HepG2 (cell line): ENCODE measurements at regions not wholly inside any gene's neighbourhood (a gene's known extent, or its start where the extent isn't known, plus 50 kb on each side); places are given as distances from the start of the nearest gene placed in this dataset.

Source experiments
- ATAC-seq: fragments of 200-7000 bp; cut with Tn5 transposase; 3 replicates; pipeline ENCODE4 v1.9.1; 2020; ENCODE audit warnings: mild to moderate bottlenecking, moderate library complexity
- BruUV-seq: library from RNA; stranded (reverse); fragments of 400-500 nt; replicated peaks from 2 replicates; lab custom pipeline; 2021; lab: Mats Ljungman, UMichigan
- CTCF ChIA-PET: fragments of 300-600 bp; formaldehyde crosslinking; extraction: SDS; loops from one replicate; lab custom pipeline; 2021; ENCODE audit warnings: low total read pairs, inconsistent platforms, low intra/inter-chr PET ratio; lab: Yijun Ruan, JAX
- POLR2A ChIA-PET: fragments of 350-600 bp; sonication (Branson Sonifier 250); formaldehyde crosslinking; loops from one replicate; lab custom pipeline; 2020; ENCODE audit warnings: antibody characterized with exemption, inconsistent platforms; lab: Yijun Ruan, JAX
- DNase-seq: peaks from one replicate; pipeline ENCODE4 v3.0.0-alpha.2; 2015; ENCODE audit warnings: low spot score
- FAIRE-seq: peaks from 3 replicates; lab custom pipeline; 2011; peaks lifted over from hg19 to GRCh38; lab: Jason Lieb, UNC
- H2AFZ ChIP-seq: one replicate; pipeline ENCODE4 v1.6.1; 2011; ENCODE audit warnings: low read length, inconsistent platforms
- H3K27ac ChIP-seq: fragments of 300-600 bp; 3 replicates; pipeline ENCODE4 v1.8.0; 2011; ENCODE audit warnings: mixed run types, mild to moderate bottlenecking, mixed read lengths, low read length, inconsistent platforms; ENCODE audit not compliant: insufficient read depth; ENCODE audit errors: extremely low read length
- H3K27me3 ChIP-seq, 2 experiments: fragments of 200-600 bp in 1 of 2; 2 replicates in 1 of 2; 3 replicates in 1 of 2; pipeline versions ENCODE4 v1.6.0 to v1.8.0; 2011; ENCODE audit warnings: low read length in 2 of 2, mild to moderate bottlenecking in 2 of 2, moderate library complexity in 2 of 2, inconsistent platforms in 1 of 2; ENCODE audit not compliant: insufficient read depth in 2 of 2, control insufficient read depth in 1 of 2
- H3K36me3 ChIP-seq, 2 experiments: fragments of 200-600 bp in 1 of 2; replicated peaks in 1 of 2; 2 replicates in 1 of 2; 3 replicates in 1 of 2; pipeline versions ENCODE4 v1.5.1 to v1.8.0; 2011; ENCODE audit warnings: low read length in 2 of 2, inconsistent platforms in 1 of 2; ENCODE audit not compliant: insufficient read depth in 2 of 2, control insufficient read depth in 1 of 2
- H3K4me1 ChIP-seq: 2 replicates; pipeline ENCODE4 v1.5.1; 2012; ENCODE audit warnings: low read length, inconsistent platforms; ENCODE audit not compliant: insufficient read depth
- H3K4me2 ChIP-seq: 2 replicates; pipeline ENCODE4 v1.6.0; 2011; ENCODE audit warnings: low read depth, low read length, inconsistent platforms
- H3K4me3 ChIP-seq, 3 experiments: fragments of 200-600 bp in 1 of 3; sonication (generic), shearing (Covaris generic) in 1 of 3; replicated peaks in 1 of 3; 2 replicates each; pipeline ENCODE4 v1.5.1; 2011 to 2016; ENCODE audit warnings: low read length in 3 of 3, inconsistent platforms in 2 of 3, low read depth in 2 of 3, mild to moderate bottlenecking in 2 of 3, control low read depth in 1 of 3, mixed read lengths in 1 of 3; ENCODE audit not compliant: insufficient read depth in 1 of 3
- H3K79me2 ChIP-seq: one replicate; pipeline ENCODE4 v1.6.1; 2011; ENCODE audit warnings: low read length, inconsistent platforms; ENCODE audit not compliant: insufficient read depth
- H3K9ac ChIP-seq: 2 replicates; pipeline ENCODE4 v1.6.0; 2011; ENCODE audit warnings: mild to moderate bottlenecking, low read depth, low read length, inconsistent platforms; ENCODE audit not compliant: insufficient read depth
- H3K9me3 ChIP-seq: 2 replicates; pipeline ENCODE4 v1.5.1; 2012; ENCODE audit warnings: mild to moderate bottlenecking, low read length
- H4K20me1 ChIP-seq: 2 replicates; pipeline ENCODE4 v1.6.0; 2011; ENCODE audit warnings: inconsistent platforms, mild to moderate bottlenecking, low read length, moderate library complexity; ENCODE audit not compliant: insufficient read depth
- ARID2 ChIP-seq: sonication (generic); formaldehyde crosslinking; IDR thresholded peaks from 2 replicates; pipeline ENCODE4 v1.8.1; 2022; ENCODE audit warnings: mild to moderate bottlenecking, missing genetic modification reagents, borderline replicate concordance
- CTCF ChIP-seq: sonication (generic); formaldehyde crosslinking; IDR thresholded peaks from 2 replicates; pipeline ENCODE4 v1.5.0; 2020; ENCODE audit warnings: mild to moderate bottlenecking, missing genetic modification reagents, moderate library complexity
- HOXA5 ChIP-seq: sonication (generic); formaldehyde crosslinking; IDR thresholded peaks from 2 replicates; pipeline ENCODE4 v1.4.0; 2020; ENCODE audit warnings: missing genetic modification reagents
- MAFF ChIP-seq: IDR thresholded peaks from 2 replicates; pipeline ENCODE4 v1.6.1; 2011; ENCODE audit warnings: low read depth, low read length, improper control_type of control experiment
- MEF2D ChIP-seq: sonication (generic); formaldehyde crosslinking; IDR thresholded peaks from 2 replicates; pipeline ENCODE4 v1.5.1; 2020; ENCODE audit warnings: mild to moderate bottlenecking, missing genetic modification reagents
- NFYC ChIP-seq: IDR thresholded peaks from 2 replicates; pipeline ENCODE4 v1.6.1; 2016; ENCODE audit warnings: missing genetic modification reagents, missing compliant biosample characterization
- NPAS2 ChIP-seq: sonication (generic); formaldehyde crosslinking; IDR thresholded peaks from 2 replicates; pipeline ENCODE4 v1.8.0; 2022; ENCODE audit warnings: mild to moderate bottlenecking, missing genetic modification reagents, borderline replicate concordance
- RAD21 ChIP-seq: fragments of 450-650 bp; formaldehyde crosslinking; IDR thresholded peaks from 2 replicates; pipeline ENCODE4 v1.5.0; 2020; ENCODE audit warnings: mild to moderate bottlenecking
- SMC3 ChIP-seq: IDR thresholded peaks from 2 replicates; pipeline ENCODE4 v1.6.1; 2011; ENCODE audit warnings: low read length, improper control_type of control experiment
- STAG1 ChIP-seq: sonication (generic); formaldehyde crosslinking; IDR thresholded peaks from 2 replicates; pipeline ENCODE4 v1.4.0; 2020; ENCODE audit warnings: missing genetic modification reagents
- ZFP36L1 ChIP-seq: sonication (generic); formaldehyde crosslinking; IDR thresholded peaks from 2 replicates; pipeline ENCODE4 v1.8.0; 2022; ENCODE audit warnings: mild to moderate bottlenecking, missing genetic modification reagents, moderate library complexity
- ZFP82 ChIP-seq: sonication (generic); formaldehyde crosslinking; IDR thresholded peaks from 2 replicates; pipeline ENCODE4 v1.5.1; 2020; ENCODE audit warnings: mild to moderate bottlenecking, missing genetic modification reagents, borderline replicate concordance
- ZMYM3 ChIP-seq: sonication (generic); formaldehyde crosslinking; IDR thresholded peaks from 2 replicates; pipeline ENCODE4 v1.5.1; 2020; ENCODE audit warnings: mild to moderate bottlenecking, missing genetic modification reagents
- ZNF343 ChIP-seq: sonication (generic); formaldehyde crosslinking; IDR thresholded peaks from 2 replicates; pipeline ENCODE4 v1.4.0; 2020; ENCODE audit warnings: mild to moderate bottlenecking, missing genetic modification reagents
- ZNF460 ChIP-seq: sonication (generic); formaldehyde crosslinking; IDR thresholded peaks from 2 replicates; pipeline ENCODE4 v1.5.1; 2020; ENCODE audit warnings: missing genetic modification reagents, mild to moderate bottlenecking, borderline replicate concordance
- ZNF501 ChIP-seq: sonication (generic); formaldehyde crosslinking; IDR thresholded peaks from 2 replicates; pipeline ENCODE4 v1.5.1; 2020; ENCODE audit warnings: mild to moderate bottlenecking, moderate library complexity, missing genetic modification reagents
- ZNF629 ChIP-seq: sonication (generic); formaldehyde crosslinking; conservative IDR thresholded peaks from 2 replicates; pipeline ENCODE4 v1.5.0; 2020; ENCODE audit warnings: missing genetic modification reagents
- ZNF678 ChIP-seq: sonication (generic); formaldehyde crosslinking; IDR thresholded peaks from 2 replicates; pipeline ENCODE4 v1.4.0; 2020; ENCODE audit warnings: mild to moderate bottlenecking, missing genetic modification reagents
- WGBS: methylation state at CpG from one replicate; pipeline ENCODE4 v1.1.6; 2017; ENCODE audit warnings: low lambda C conversion rate; 5-methylcytosine and 5-hydroxymethylcytosine counted together
- in situ Hi-C: cut with HindIII; loops from 2 replicates; pipeline ENCODE4 v1.10.0; 2017; ENCODE audit warnings: low pct_unique_long_range_greater_than_20kb; ENCODE audit not compliant: extremely low pct_ligation_motif_present
- intact Hi-C: fragments of 100-400 bp; cut with micrococcal nuclease; formaldehyde crosslinking; loops from one replicate; pipeline ENCODE4 v1.10.0; 2022; ENCODE audit not compliant: unreplicated experiment

GRCh38 chrX:39729981-39730661, 367.6 kb downstream of the BCOR start:
- no TSS peak for BruUV-seq
- Histone ChIP-seq H2AFZ (no peak overlapping the region), H3K9me3 (no peaks in the 10 kb centered on the region), H3K4me2 (no peak overlapping the region), H3K9ac (no peak overlapping the region), H3K4me1 (peaks cover 29% of the 10 kb centered on the region), H3K27ac (no peak overlapping the region), H3K36me3 (no peaks in the 10 kb centered on the region), H3K79me2 (no peaks in the 10 kb centered on the region), H4K20me1 (no peaks in the 10 kb centered on the region), H3K4me3 (no peak overlapping the region), H3K27me3 (no peaks in the 10 kb centered on the region)
- CTCF ChIA-PET: no interaction called here
- intact Hi-C loops (loop anchor here (5.0 kb wide), 1 partner anchor 42 kb away; no protein-coding TSS in a partner anchor), in situ Hi-C loops (no loop called here)
- TF ChIP-seq MEF2D (no peak), ZNF460 (CRISPR knock-in tag) (no peak), HOXA5 (no peak), ZNF678 (CRISPR knock-in tag) (no peak), MAFF (no peak), ZNF343 (CRISPR knock-in tag) (no peak), ARID2 (CRISPR knock-in tag) (no peak)
- DNase-seq (no peak), ATAC-seq (no peak), FAIRE-seq (no peak)
- POLR2A ChIA-PET: interaction anchor here (1.0 kb wide), 1 partner anchor 366 kb away, joined by 3 read pairs; no protein-coding TSS in a partner anchor
- no CpG with 5 or more reads among the region's 21 CpGs for WGBS

GRCh38 chrX:39730662-39731329, 367.0 kb downstream of the BCOR start:
- POLR2A ChIA-PET: interaction anchor here (1.0 to 1.3 kb wide), 2 partner anchors 365 to 446 kb away, joined by 3 read pairs; no protein-coding TSS in a partner anchor
- DNase-seq (peak; percentile 4), FAIRE-seq (no peak), ATAC-seq (peak; percentile 76)
- Histone ChIP-seq H3K36me3 (no peaks in the 10 kb centered on the region), H3K4me2 (peak overlapping the region; percentile 36; the same call in 1 of the 2 replicates), H3K4me1 (peaks cover 29% of the 10 kb centered on the region), H4K20me1 (no peaks in the 10 kb centered on the region), H3K9ac (no peak overlapping the region), H3K27me3 (no peaks in the 10 kb centered on the region), H3K9me3 (no peaks in the 10 kb centered on the region), H3K4me3 (no peak overlapping the region), H3K27ac (no peak overlapping the region), H2AFZ (no peak overlapping the region), H3K79me2 (no peaks in the 10 kb centered on the region)
- TF ChIP-seq CTCF (peak; percentile 76), STAG1 (CRISPR knock-in tag) (peak; percentile 77), ZFP36L1 (CRISPR knock-in tag) (no peak), NFYC (no peak), ZNF501 (0 out of 2 replicates have a peak, but pooled peaks have one; percentile 43), SMC3 (0 out of 2 replicates have a peak, but pooled peaks have one; percentile 25), RAD21 (CRISPR knock-in tag) (0 out of 2 replicates have a peak, but pooled peaks have one; percentile 51), ZFP82 (CRISPR knock-in tag) (no peak), NPAS2 (CRISPR knock-in tag) (no peak), ZMYM3 (0 out of 2 replicates have a peak, but pooled peaks have one; percentile 36), ZNF629 (CRISPR knock-in tag) (peak; percentile 94), HOXA5 (no peak)
- BruUV-seq: no TSS peak
- WGBS: 5% methylated on average over 17 of the region's 19 CpGs
- in situ Hi-C loops: no loop called here
- CTCF ChIA-PET: no interaction called here
- intact Hi-C loops: loop anchor here (5.0 kb wide), 1 partner anchor 42 kb away; no protein-coding TSS in a partner anchor
